Body of pancreas (tissue), 4 donors: ENCODE measurements at regions not wholly inside any gene's neighbourhood (a gene's known extent, or its start where the extent isn't known, plus 50 kb on each side); places are given as distances from the start of the nearest gene placed in this dataset.

Experiments
- ATAC-seq: fragments of 150-250 bp; one replicate; pipeline ENCODE4 v1.9.1; 2016
- DNase-seq, 4 donors: peaks; one replicate each; pipeline ENCODE4 v3.0.0-alpha.2; 2019
- H3K27ac ChIP-seq, 4 donors: fragments of 200-600 bp; sonication (generic); 1 replicate in 3 of 4; 2 replicates in 1 of 4; pipeline versions ENCODE4 v1.5.1 to v1.6.1; 2016 to 2019; ENCODE audit warnings: mild to moderate bottlenecking in 1 of 4, mixed read lengths in 1 of 4, moderate library complexity in 1 of 4
- H3K27me3 ChIP-seq, 2 donors: fragments of 200-600 bp; sonication (generic); one replicate each; pipeline ENCODE4 v1.6.0; 2016; ENCODE audit warnings: mild to moderate bottlenecking in 1 of 2
- H3K36me3 ChIP-seq, 2 donors: fragments of 200-600 bp; sonication (generic); replicated peaks in 1 of 2; 2 replicates each; pipeline ENCODE4 v1.5.1; 2016; ENCODE audit warnings: low read depth in 2 of 2; ENCODE audit not compliant: insufficient read depth in 1 of 2
- H3K4me1 ChIP-seq: fragments of 200-600 bp; sonication (generic); one replicate; pipeline ENCODE4 v1.6.0; 2016
- H3K4me3 ChIP-seq, 2 donors: fragments of 200-600 bp; sonication (generic); 1 replicate in 1 of 2; 2 replicates in 1 of 2; pipeline ENCODE4 v1.5.1; 2016 to 2019
- H3K9me3 ChIP-seq, 3 donors: fragments of 200-600 bp; sonication (generic); 1 replicate in 2 of 3; 2 replicates in 1 of 3; pipeline ENCODE4 v1.5.1; 2016
- CTCF ChIP-seq, 7 experiments: fragments of 450-650 bp in 4 of 7; fragments of 200-600 bp in 3 of 7; sonication (generic) in 3 of 7; IDR thresholded peaks; one replicate each; pipeline ENCODE4 v1.5.1; 2016 to 2019; ENCODE audit warnings: antibody characterized with exemption in 7 of 7
- POLR2A ChIP-seq, 3 donors: fragments of 450-650 bp; IDR thresholded peaks; one replicate each; pipeline ENCODE4 v1.6.1; 2016; ENCODE audit warnings: antibody characterized with exemption in 3 of 3, mild to moderate bottlenecking in 2 of 3
- WGBS, 2 donors: methylation state at CpG; one replicate each; pipeline ENCODE4 v1.1.5; 2017; 5-methylcytosine and 5-hydroxymethylcytosine counted together
- intact Hi-C: fragments of 100-400 bp; cut with DNase I; formaldehyde crosslinking; loops from one replicate; pipeline ENCODE4 v1.15.1; 2023

- Histone ChIP-seq H3K27me3 (no peaks in the 10 kb centered on the region), H3K27ac (no peak overlapping the region), H3K9me3 (no peaks in the 10 kb centered on the region), H3K4me1 (peaks cover 13% of the 10 kb centered on the region), H3K36me3 (no peaks in the 10 kb centered on the region), H3K4me3 (no peak overlapping the region)
- DNase-seq (no peak), ATAC-seq (no peak)
- intact Hi-C loops, result no loop called here
- WGBS, 2 donors, result 63 to 79% methylated on average over 2 of the region's 2 CpGs
- no peak for TF ChIP-seq CTCF (IDR thresholded peaks at IDR 0.05)
- TF ChIP-seq POLR2A (IDR thresholded peaks at IDR 0.05), result no peak
These were observed 223.1 kb upstream of the CTNNB1 start for GRCh38 chr3:40976241-40976640.

GRCh38 chr3:40978442-40978841 is 220.9 kb upstream of the CTNNB1 start:
- WGBS, 2 donors, result 64% methylated on average over 2 of the region's 2 CpGs

GRCh38 chr3:40979962-40980361 is 219.3 kb upstream of the CTNNB1 start:
- DNase-seq (no peak), ATAC-seq (no peak)
- WGBS, 2 donors, result 87 to 95% methylated on average over 3 of the region's 3 CpGs
- intact Hi-C loops, result no loop called here
- H3K36me3 ChIP-seq, result no peaks in the 10 kb centered on the region
- no peaks in the 10 kb centered on the region for H3K4me1 ChIP-seq
- H3K9me3 ChIP-seq, result no peaks in the 10 kb centered on the region
- no peak overlapping the region for H3K4me3 ChIP-seq
- TF ChIP-seq CTCF (IDR thresholded peaks at IDR 0.05) (no peak), POLR2A (IDR thresholded peaks at IDR 0.05) (no peak)
- no peak overlapping the region for H3K27ac ChIP-seq
- H3K27me3 ChIP-seq, result no peaks in the 10 kb centered on the region

More at GRCh38 chr3:40978442-40978841, 220.9 kb upstream of the CTNNB1 start:
- DNase-seq, result no peak
- H3K9me3 ChIP-seq, result no peaks in the 10 kb centered on the region
- no peak overlapping the region for H3K4me3 ChIP-seq
- H3K27me3 ChIP-seq, result no peaks in the 10 kb centered on the region
- no peak overlapping the region for H3K27ac ChIP-seq
- no peak for TF ChIP-seq POLR2A (IDR thresholded peaks at IDR 0.05)
- no peak for TF ChIP-seq CTCF (IDR thresholded peaks at IDR 0.05)
- H3K36me3 ChIP-seq, result no peaks in the 10 kb centered on the region
- no peak for ATAC-seq
- intact Hi-C loops, result no loop called here
- no peaks in the 10 kb centered on the region for H3K4me1 ChIP-seq

DNA sequence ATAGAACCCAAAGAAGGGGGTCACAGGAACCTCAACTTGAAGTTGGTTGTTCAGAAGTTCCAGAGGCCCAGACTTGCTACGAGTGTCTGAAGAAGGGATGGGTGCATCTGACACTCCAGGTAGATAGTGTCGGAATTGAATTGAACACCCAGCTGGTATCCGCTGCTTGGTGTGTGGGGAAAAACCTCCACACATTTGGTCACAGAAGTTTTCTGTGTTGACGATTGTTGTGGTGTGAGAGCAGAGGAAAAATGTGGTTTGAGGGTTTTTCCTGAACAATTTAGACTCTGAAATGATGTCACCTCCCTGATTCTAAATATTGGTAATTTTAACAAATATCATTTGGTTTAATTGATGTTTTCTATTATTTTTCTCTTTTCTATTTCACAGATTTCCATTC is 218.8 kb upstream of the CTNNB1 start:
- no peaks in the 10 kb centered on the region for H3K27me3 ChIP-seq
- H3K27ac ChIP-seq, result no peak overlapping the region
- H3K4me3 ChIP-seq, result no peak overlapping the region
- no peak for TF ChIP-seq CTCF (IDR thresholded peaks at IDR 0.05)
- no peak for TF ChIP-seq POLR2A (IDR thresholded peaks at IDR 0.05)
- no peaks in the 10 kb centered on the region for H3K36me3 ChIP-seq
- WGBS, 2 donors, result 65 to 89% methylated on average over 4 of the region's 4 CpGs
- no peaks in the 10 kb centered on the region for H3K9me3 ChIP-seq
- H3K4me1 ChIP-seq, result no peaks in the 10 kb centered on the region
- intact Hi-C loops, result no loop called here
- ATAC-seq (no peak), DNase-seq (no peak)

DNA sequence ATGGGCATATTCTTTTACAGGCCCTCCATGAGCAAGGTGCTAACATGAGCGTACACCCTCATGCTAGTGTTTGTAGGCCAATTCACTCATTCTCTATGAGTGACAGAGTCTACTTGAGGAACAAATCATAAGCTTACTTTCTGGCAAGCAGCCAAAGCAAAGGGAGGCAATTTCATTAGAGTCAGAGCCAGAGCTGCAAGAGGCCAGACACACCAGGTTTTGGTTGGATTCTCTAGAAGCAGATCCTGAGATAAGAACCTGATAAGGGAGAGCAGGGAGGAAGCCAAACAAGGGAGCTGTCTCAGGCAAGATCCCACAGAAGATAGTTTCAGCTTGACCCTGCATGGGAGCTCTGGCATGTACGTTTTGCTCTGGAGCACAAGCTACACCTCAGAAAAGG is 214.1 kb upstream of the CTNNB1 start:
- no peak for ATAC-seq
- Histone ChIP-seq H3K4me1 (no peaks in the 10 kb centered on the region), H3K4me3 (no peak overlapping the region), H3K36me3 (no peaks in the 10 kb centered on the region), H3K27me3 (no peaks in the 10 kb centered on the region), H3K27ac (no peak overlapping the region), H3K9me3 (no peaks in the 10 kb centered on the region)
- TF ChIP-seq POLR2A (IDR thresholded peaks at IDR 0.05), result no peak
- WGBS, 2 donors, result 73 to 94% methylated on average over 2 of the region's 2 CpGs
- intact Hi-C loops, result no loop called here
- no peak for DNase-seq
